Fibroblast of skin of left quadriceps (primary cell): ENCODE measurements at regions not wholly inside any gene's neighbourhood (a gene's known extent, or its start where the extent isn't known, plus 50 kb on each side); places are given as distances from the start of the nearest gene placed in this dataset.
"Not testable (repeated sequence)": the region's sequence is repeated elsewhere in the genome, so short reads cannot be mapped to it uniquely, and the experiment has no call there.

Experiments used
- DNase-seq, 2 experiments: peaks; one replicate each; pipeline ENCODE4 v3.0.0-alpha.2; 2013; ENCODE audit warnings: low read depth in 2 of 2

DNA sequence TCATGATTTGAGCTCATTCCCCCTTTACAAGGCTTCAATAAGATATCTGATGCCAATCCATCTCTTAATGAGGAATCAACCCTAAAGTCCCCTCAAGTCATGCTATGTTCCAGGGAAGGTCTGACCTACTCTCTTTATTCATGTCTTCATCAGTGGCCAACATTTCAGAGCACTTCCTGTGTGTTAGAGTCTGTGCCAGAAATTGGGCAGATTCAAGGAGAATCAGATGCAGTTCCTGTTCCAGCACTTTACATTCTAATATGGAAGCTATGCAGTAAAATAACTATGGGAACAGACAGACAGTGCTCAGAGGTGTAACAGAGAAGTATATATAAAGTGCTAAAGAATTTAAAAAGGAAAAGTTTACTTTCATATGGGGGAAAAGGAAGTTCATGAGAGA, 193.4 kb upstream of the NR4A3 start:
- DNase-seq: no peak

DNA sequence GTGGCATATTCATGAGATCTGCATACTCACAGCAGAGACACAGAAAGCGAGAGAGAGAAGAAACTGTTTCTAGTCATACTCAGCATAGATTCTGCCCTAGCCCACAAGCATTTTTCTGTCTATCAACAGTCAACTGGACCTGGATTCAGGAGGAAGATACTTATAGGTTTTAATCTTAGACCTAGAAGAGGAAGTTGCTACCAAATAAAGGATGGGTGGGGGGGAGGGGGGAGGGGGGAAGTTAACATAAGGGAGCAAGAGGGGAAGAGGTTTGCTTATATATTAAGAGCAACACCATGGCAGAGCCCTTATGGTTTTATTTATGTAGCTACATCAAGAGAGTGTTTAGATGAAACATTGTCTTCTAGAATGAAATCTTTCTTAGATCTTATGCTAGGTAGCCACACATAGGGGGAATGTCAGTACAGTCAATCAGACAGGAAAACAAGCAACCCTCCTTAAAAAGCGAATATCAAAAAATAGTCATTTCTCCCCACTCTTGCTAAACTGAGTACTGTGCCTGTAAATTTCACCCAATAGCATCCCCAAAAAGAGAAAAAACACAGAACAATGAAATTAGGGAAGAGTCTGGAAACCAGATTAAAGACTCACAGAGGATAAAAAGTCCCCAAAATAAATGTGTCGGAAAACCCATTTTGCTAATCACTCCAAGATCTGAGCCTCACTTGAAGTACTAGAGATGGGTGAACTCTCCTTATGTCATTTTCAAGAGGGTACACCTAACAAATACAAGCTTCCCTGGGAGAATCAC, 192.7 kb upstream of the NR4A3 start:
- no peak for DNase-seq

DNA sequence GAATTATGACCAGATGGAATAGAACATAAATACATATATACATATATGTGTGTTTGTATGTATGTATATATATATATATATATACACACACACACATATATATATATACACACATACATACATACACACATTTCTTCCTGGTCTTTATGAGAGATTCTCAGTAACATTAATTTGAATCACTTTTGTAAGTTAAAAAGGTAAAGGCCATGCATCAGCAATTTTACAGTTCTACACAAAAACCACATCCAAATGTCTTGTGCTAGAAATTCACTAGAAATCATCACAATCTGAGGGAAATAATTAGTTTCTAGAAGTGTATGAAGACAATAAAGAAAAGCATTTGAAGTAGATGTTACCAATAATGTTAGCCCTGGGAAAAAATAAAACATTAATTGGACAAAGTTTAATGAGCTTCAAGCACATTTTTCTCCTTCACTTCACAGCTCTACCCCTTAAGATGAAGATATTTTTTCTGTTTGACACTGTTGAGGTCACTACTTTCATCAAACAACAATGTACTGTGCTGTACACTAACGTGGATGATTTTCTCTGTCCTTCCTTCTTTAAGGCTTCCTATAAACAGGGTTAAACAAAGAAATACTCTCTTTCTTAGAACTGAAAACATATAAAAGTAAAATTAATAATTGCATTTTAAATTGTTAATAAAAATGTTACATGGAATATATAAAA, 189.2 kb upstream of the NR4A3 start:
- no peak for DNase-seq

DNA sequence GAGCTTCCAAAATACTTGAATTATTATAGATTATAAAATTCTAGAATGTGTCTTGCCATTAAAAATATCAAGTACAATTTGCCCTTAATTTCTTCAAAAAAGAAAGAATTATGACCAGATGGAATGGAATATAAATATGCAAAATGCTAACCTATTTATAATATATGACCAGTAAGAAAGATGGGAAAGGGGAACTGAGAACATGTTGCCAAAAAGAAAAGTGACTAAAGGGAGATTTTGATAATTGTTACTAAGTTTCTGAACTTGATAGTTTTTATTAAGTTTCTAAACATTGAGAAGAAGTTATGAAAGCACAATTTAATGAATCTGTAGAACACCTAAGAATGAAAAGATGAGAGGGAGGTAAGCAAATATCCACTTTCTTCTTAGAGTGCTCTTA, 188.4 kb upstream of the NR4A3 start:
- DNase-seq: no peak

DNA sequence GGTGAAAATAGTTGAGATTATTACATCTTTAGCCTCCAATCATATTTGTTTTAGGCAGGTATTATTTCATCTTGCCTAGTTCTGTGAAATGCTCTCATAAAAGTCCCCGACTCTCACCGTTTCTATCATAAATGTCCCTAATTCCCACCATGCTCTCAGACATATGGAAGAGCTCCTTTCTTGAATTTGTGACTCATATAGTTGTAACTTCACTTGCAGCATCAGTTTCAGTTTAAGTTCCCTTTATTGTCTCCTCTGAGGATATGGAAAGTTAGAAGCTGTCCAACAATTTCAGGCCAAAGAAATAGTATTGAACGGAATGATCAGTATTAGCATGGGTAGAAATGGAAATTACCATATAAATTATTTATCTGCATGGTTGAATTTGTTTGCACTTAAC, 187.5 kb upstream of the NR4A3 start:
- DNase-seq: peak in 1 of 2 experiments; percentile 8

DNA sequence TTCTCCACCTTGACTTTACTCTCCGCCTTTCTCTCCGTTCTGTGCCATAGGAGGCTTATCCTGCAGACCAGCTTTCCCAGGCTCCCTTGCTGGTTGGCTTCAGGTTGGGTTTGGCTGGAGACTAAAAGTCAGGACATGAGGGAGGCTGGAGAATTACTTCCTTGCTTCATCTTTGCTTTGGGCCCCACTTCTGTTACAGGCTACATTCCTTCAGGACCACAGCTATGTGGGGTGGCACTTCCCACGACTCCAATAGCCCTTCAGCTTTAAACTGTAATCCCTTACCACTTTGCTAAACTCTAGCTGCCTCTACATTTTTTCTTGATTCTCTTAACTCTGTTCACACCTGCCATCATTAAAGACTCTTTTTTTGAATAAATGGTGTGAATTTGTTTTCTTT, 186.7 kb upstream of the NR4A3 start:
- peak; percentile 8 to 13 for DNase-seq

DNA sequence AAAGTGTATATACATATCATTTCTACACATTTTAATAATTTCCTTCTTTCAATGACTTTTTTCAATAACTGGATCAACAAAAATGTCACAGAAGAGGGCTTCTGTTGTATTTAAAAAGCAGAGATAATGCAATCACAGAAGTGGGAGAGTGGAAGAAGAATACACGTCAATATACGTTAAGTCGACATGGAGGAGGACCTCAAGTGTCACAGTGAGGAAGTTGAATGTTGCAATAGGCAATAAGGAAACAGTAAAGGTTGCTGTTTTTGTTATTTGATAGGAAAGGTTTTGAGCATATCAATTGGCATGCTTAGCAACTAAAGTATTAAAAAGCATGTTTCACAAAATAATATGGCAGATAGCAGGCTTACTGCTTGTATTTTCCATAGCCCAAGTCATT, 184.0 kb upstream of the NR4A3 start:
- DNase-seq: no peak

DNA sequence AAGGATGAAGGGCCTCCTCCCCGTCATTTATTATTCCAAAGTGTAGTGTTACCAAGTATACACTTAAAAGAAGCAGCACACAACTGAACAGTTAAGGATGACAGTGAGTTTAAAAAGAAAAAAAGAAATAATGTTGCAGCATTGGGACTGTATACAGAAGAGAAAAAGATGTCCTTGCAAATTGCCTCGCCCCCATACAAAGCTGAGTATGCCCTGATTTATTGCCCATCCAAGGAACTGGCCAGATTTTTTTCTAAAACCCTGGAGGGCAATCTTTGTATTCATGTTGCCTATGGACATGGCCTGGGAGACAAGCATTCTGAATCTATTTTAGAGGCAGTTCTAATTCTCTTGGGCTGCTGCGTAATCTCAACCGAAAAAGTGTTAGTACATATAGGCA, 182.7 kb upstream of the NR4A3 start:
- DNase-seq: no peak

DNA sequence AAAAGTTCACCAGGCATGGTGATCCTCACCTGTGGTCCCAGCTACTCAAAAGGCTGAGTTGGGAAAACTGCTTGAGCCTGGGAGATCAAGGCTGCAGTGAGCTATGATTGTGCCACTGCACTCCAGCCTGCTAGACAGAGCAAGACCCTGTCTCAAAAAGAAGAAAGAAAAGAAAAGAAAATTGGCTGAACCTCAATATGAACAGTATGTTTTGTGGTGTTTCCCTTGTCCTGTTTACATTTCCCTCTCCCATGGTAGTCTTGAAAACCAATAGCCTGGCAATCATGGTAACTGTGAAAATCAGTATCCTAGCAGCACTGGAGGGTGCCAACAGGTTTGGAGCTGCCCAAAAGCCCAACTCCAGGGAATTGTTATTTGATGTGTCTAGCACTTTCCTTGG, 174.1 kb upstream of the NR4A3 start:
- no peak for DNase-seq

DNA sequence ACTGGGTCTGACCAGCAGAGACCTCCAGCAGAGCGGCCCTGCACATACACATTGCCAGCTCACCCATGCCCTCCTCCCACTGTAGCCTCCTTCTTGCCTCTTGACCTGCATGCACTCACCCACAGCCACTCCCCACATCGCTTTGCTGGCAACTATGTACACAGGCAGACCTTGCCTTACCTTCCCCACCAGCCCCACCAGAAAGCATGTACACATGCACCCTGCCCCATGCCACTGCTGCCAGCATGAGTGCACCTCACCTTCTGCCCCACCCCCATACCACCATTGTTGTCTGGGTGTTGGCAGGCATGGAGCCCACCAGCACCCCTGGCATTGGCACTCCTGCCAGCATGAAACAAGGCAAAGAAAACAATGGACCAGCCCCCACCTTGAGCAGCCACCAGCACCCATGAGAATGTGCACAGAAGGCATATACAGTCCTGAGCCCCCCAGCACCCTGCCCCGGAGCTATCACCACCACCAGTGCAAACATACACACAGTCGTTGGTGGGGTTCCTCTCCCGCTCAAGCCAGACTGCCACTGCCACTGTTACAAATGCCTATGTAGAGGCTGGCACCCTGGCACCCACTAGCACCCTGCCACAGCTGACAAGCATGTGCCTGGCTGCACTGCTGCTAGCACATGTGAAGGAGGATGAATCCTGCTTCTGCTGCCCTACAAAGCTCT, 171.4 kb upstream of the NR4A3 start:
- no peak for DNase-seq

DNA sequence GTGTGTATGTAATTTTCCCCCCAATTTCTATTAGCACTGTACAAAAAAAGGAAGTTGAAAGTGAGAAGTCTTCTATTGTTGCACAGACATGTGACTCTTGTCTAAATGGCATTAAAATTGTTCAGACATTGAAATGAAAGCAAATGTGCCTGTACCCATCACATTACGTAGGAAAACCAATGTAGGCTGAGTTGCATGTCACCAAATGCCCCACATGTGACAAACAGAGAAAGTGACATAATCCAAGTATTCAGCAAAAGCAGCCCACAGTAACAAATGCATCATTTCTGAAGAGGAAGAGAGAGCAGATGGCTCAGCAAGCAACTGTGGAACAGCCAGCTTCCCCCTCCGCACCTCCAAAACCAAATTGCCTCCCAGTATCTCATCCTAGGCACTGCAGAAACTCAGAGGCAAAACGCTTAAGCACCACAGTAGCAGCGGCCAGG, 161.5 kb upstream of the NR4A3 start:
- no peak for DNase-seq

DNA sequence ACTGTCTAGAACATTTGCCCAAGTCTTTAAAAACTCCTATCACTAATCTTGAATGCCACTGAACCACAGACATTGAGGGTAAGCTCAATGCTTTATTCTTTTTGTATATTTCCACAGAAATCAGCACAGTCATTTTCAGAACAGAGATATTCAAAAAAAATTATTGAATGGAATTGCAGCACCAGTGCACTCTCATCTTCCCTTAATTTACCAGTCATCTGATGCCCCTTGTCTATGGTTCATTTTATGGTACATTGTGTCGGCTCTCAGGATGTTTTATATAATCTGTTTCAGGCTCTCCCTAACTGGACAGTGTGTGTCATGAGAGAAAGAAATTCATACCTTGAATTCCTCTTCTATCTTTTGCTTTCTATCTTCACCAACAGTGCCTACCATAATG, 158.4 kb upstream of the NR4A3 start:
- no peak for DNase-seq

DNA sequence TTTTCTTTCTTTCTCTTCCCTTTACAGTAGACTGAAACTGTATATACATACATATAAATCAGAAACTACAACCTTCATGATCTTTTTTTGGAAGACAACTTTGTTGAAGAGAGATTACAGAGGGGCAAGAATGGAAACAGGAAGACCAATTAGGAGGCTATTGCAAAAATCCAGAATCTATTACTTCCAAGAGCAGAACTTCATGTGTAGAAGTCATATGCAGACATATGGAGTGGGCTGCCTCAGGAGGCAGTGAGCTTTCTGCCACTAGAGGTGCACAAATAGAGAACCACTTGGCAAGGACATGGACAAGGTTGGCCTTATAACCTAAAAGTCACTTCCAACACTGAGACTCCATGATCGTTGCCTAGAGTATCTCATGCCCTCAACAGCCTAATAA, 157.8 kb upstream of the NR4A3 start:
- no peak for DNase-seq

DNA sequence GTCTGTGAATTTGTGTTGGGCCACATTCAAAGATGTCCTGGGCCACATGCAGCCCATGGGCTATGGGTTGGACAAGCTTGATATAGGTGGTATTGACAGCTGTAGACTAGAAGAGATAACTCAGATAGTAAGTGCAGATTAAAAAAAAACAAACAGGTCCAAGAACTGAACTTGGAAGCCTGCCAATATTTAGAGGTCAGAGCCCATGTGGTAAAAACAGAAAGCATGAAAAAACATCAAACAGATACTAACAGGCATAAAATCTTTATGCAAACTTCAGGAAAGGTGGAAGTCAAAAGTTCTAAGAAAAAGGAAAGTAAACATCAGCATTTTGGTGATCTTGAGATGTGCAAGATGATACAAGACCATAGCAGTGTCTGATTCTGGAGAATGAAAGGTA, 155.1 kb upstream of the NR4A3 start:
- DNase-seq: no peak

DNA sequence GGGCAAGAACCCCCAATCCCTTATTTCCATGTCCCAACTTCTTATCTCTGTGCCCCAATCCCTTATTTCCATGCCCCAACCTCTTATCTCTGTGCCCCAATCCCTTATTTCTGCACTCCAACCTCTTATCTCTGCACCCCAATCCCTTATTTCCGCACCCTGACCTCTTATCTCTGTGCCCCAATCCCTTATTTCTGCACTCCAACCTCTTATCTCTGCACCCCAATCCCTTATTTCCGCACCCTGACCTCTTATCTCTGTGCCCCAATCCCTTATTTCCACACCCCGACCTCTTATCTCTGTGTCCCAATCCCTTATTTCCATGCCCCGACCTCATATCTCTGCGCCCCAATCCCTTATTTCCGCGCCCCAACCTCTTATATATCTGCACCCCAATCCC, 150.8 kb upstream of the NR4A3 start:
- DNase-seq: not testable (repeated sequence)

DNA sequence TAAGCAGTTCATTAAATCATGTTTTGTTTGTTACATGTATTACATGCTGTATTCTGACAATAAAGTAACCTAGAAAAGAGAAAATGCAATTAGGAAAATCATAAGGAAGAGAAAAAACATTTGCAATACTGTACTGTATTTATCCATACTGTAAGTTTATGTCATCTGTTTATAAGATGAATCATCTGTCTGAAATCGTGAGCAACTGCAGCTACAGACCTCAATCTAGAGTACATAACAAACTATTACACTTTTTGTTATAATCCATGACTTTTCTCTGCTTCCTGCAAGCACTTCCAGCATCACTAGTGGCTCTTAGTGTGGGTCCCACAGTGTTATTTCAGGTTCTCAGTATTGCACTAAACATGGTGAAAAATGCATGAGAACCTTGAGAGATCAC, 144.4 kb upstream of the NR4A3 start:
- DNase-seq: peak; percentile 8 to 19

DNA sequence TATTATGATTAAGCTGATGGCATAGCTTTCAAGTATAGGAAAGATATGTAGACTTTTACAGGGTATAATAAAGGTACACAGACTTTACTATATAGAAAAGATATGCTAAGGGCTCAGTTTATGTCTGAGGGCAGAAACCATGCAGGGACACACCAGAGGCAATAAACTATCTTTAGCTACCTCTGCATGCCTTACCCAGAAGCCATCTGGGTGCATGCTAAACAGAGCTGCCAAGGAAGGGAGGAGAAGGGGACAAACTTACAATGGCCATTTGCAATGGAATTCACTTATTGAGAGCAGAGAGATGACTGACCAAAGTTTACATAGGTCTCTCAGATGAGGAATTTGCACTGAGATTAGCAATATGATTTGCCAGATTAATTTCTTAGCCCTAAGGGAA, 143.1 kb upstream of the NR4A3 start:
- DNase-seq: no peak

DNA sequence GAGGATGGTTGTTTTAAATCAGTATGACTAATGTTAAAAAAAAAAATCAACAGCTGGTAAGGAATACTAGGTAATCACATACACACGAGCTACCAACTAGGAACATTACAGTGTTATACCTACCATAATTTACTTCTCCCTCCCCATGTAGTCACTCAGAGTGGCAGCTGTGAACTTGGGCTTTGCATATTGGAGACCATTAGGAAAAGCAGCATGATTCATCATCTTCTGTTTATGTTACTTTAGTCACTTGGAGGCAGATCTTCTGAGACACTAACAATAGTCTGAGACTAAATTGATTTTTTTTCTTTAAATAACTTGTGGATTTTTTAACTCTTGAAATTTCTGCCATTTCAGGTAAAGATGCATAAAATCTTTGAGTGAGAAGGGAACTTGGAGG, 141.5 kb upstream of the NR4A3 start:
- DNase-seq: peak; percentile 26 to 28

DNA sequence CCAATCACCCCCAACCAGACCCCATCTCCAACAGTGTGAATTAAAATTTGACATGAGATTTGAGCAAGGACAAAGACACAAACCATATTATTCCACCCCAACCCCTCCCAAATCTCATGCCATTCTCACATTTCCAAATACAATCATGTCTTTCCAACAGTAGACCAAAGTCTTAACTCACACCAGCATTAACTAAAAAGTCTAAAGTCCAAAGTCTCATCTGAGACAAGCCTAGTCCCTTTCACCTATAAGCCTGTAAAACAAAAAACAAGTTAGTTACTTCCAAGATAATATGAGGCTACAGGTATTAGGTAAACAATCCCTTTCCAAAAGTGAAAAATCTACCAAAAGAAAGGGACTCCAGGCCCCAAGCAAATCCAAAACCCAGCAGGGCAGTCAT, 140.6 kb upstream of the NR4A3 start:
- no peak for DNase-seq

DNA sequence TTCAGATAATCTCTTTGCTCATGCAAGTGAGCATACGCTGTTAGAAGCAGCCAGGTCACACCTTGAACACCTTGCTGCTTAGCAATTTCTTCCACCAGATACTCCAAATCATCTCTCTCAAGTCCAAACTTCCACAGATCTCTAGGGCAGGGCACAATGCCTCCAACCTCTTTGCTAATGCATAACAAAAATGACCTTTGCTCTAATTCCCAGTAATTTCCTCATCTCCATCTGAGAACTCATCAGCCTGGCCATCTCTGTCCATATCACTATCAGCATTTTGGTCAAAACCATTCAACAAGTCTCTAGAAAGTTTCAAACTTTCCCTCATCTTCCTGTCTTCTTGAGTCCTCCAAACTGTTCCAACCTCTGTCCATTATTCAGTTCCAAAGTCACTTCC, 139.3 kb upstream of the NR4A3 start:
- DNase-seq: no peak

DNA sequence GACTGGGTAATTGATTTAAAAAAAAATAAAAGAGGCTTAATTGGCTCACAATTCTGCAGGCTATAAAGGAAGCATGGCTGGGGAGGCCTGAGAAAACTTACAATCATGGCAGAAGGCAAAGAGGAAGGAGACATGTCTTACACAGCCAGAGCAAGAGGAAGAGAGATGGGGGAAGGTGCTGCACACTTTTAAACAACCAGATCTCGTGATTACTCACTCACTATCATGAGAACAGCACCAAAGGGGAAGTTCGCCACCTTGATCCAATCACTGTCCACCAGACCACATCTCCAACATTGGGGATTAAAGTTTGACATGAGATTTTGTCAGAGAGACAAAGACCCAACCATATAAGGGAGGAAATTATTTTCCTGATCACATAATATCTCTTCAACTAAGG, 138.8 kb upstream of the NR4A3 start:
- no peak for DNase-seq

DNA sequence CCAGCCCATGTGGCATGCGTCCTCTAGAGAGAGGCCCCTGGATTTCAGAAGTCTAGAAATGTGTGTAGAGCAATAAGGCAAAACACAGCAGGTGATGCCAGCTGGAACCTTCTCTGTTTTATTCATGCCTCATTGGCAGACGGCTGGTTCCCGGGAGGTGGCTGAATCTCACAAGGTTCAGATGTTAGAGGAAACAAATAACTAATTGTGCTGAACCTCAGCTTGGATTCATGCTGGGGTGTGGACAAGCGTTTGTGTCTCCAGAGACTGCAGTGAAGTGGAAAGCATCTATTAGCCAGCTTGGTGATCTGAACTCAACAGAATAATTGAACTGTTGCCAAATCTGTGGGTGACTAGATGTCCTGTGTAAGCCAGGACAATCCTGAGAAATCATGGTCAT, 131.1 kb upstream of the NR4A3 start:
- DNase-seq: no peak

DNA sequence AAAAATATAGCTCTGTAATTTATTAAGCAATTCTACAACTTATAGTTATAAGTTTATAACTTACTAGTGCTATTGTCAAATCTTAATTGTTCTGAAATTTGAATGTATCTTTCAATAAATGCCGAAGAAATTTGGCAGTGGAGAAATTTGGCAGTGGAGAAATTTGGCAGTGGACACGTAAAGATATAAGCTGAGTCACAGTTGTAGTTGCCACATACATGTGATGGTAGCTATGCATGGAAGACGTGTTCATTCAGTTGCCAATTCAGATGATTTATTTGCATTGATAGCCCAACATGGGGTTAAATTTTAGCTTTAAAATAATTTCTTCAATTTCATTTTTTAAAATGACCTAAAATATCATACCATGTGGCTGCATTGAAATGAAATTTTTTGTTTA, 127.8 kb upstream of the NR4A3 start:
- no peak for DNase-seq
